HepG2 (cell line): ENCODE measurements at regions not wholly inside any gene's neighbourhood (a gene's known extent, or its start where the extent isn't known, plus 50 kb on each side); places are given as distances from the start of the nearest gene placed in this dataset.

Experiments used
- ATAC-seq: fragments of 200-7000 bp; cut with Tn5 transposase; 3 replicates; pipeline ENCODE4 v1.9.1; 2020; ENCODE audit warnings: mild to moderate bottlenecking, moderate library complexity
- BruUV-seq: library from RNA; stranded (reverse); fragments of 400-500 nt; replicated peaks from 2 replicates; lab custom pipeline; 2021; lab: Mats Ljungman, UMichigan
- CTCF ChIA-PET: fragments of 300-600 bp; formaldehyde crosslinking; extraction: SDS; loops from one replicate; lab custom pipeline; 2021; ENCODE audit warnings: low total read pairs, inconsistent platforms, low intra/inter-chr PET ratio; lab: Yijun Ruan, JAX
- POLR2A ChIA-PET: fragments of 350-600 bp; sonication (Branson Sonifier 250); formaldehyde crosslinking; loops from one replicate; lab custom pipeline; 2020; ENCODE audit warnings: antibody characterized with exemption, inconsistent platforms; lab: Yijun Ruan, JAX
- DNase-seq: peaks from one replicate; pipeline ENCODE4 v3.0.0-alpha.2; 2015; ENCODE audit warnings: low spot score
- FAIRE-seq: peaks from 3 replicates; lab custom pipeline; 2011; peaks lifted over from hg19 to GRCh38; lab: Jason Lieb, UNC
- H2AFZ ChIP-seq: one replicate; pipeline ENCODE4 v1.6.1; 2011; ENCODE audit warnings: low read length, inconsistent platforms
- H3K27ac ChIP-seq: fragments of 300-600 bp; 3 replicates; pipeline ENCODE4 v1.8.0; 2011; ENCODE audit warnings: mixed run types, mild to moderate bottlenecking, mixed read lengths, low read length, inconsistent platforms; ENCODE audit not compliant: insufficient read depth; ENCODE audit errors: extremely low read length
- H3K27me3 ChIP-seq, 2 experiments: fragments of 200-600 bp in 1 of 2; 2 replicates in 1 of 2; 3 replicates in 1 of 2; pipeline versions ENCODE4 v1.6.0 to v1.8.0; 2011; ENCODE audit warnings: low read length in 2 of 2, mild to moderate bottlenecking in 2 of 2, moderate library complexity in 2 of 2, inconsistent platforms in 1 of 2; ENCODE audit not compliant: insufficient read depth in 2 of 2, control insufficient read depth in 1 of 2
- H3K36me3 ChIP-seq, 2 experiments: fragments of 200-600 bp in 1 of 2; replicated peaks in 1 of 2; 2 replicates in 1 of 2; 3 replicates in 1 of 2; pipeline versions ENCODE4 v1.5.1 to v1.8.0; 2011; ENCODE audit warnings: low read length in 2 of 2, inconsistent platforms in 1 of 2; ENCODE audit not compliant: insufficient read depth in 2 of 2, control insufficient read depth in 1 of 2
- H3K4me1 ChIP-seq: 2 replicates; pipeline ENCODE4 v1.5.1; 2012; ENCODE audit warnings: low read length, inconsistent platforms; ENCODE audit not compliant: insufficient read depth
- H3K4me2 ChIP-seq: 2 replicates; pipeline ENCODE4 v1.6.0; 2011; ENCODE audit warnings: low read depth, low read length, inconsistent platforms
- H3K4me3 ChIP-seq, 3 experiments: fragments of 200-600 bp in 1 of 3; sonication (generic), shearing (Covaris generic) in 1 of 3; replicated peaks in 1 of 3; 2 replicates each; pipeline ENCODE4 v1.5.1; 2011 to 2016; ENCODE audit warnings: low read length in 3 of 3, inconsistent platforms in 2 of 3, low read depth in 2 of 3, mild to moderate bottlenecking in 2 of 3, control low read depth in 1 of 3, mixed read lengths in 1 of 3; ENCODE audit not compliant: insufficient read depth in 1 of 3
- H3K79me2 ChIP-seq: one replicate; pipeline ENCODE4 v1.6.1; 2011; ENCODE audit warnings: low read length, inconsistent platforms; ENCODE audit not compliant: insufficient read depth
- H3K9ac ChIP-seq: 2 replicates; pipeline ENCODE4 v1.6.0; 2011; ENCODE audit warnings: mild to moderate bottlenecking, low read depth, low read length, inconsistent platforms; ENCODE audit not compliant: insufficient read depth
- H3K9me3 ChIP-seq: 2 replicates; pipeline ENCODE4 v1.5.1; 2012; ENCODE audit warnings: mild to moderate bottlenecking, low read length
- H4K20me1 ChIP-seq: 2 replicates; pipeline ENCODE4 v1.6.0; 2011; ENCODE audit warnings: inconsistent platforms, mild to moderate bottlenecking, low read length, moderate library complexity; ENCODE audit not compliant: insufficient read depth
- DR1 ChIP-seq: sonication (generic); formaldehyde crosslinking; IDR thresholded peaks from 2 replicates; pipeline ENCODE4 v1.8.0; 2021; ENCODE audit warnings: mild to moderate bottlenecking, missing genetic modification reagents, inconsistent platforms
- KDM5B ChIP-seq: sonication (generic); formaldehyde crosslinking; IDR thresholded peaks from 2 replicates; pipeline ENCODE4 v1.4.0; 2020; ENCODE audit warnings: missing genetic modification reagents, mild to moderate bottlenecking, borderline replicate concordance
- ZBTB14 ChIP-seq: sonication (generic); formaldehyde crosslinking; IDR thresholded peaks from 2 replicates; pipeline ENCODE4 v1.4.0; 2020; ENCODE audit warnings: missing genetic modification reagents
- ZNF574 ChIP-seq: sonication (generic); formaldehyde crosslinking; IDR thresholded peaks from 2 replicates; pipeline ENCODE4 v1.4.0; 2020; ENCODE audit warnings: missing genetic modification reagents
- ZNF589 ChIP-seq: sonication (generic); formaldehyde crosslinking; conservative IDR thresholded peaks from 2 replicates; pipeline ENCODE4 v1.8.0; 2022; ENCODE audit warnings: mild to moderate bottlenecking, moderate library complexity, missing genetic modification reagents
- ZSCAN5A ChIP-seq: sonication (generic); formaldehyde crosslinking; IDR thresholded peaks from 2 replicates; pipeline ENCODE4 v1.8.0; 2022; ENCODE audit warnings: mild to moderate bottlenecking, missing genetic modification reagents, borderline replicate concordance
- WGBS: methylation state at CpG from one replicate; pipeline ENCODE4 v1.1.6; 2017; ENCODE audit warnings: low lambda C conversion rate; 5-methylcytosine and 5-hydroxymethylcytosine counted together
- in situ Hi-C: cut with HindIII; loops from 2 replicates; pipeline ENCODE4 v1.10.0; 2017; ENCODE audit warnings: low pct_unique_long_range_greater_than_20kb; ENCODE audit not compliant: extremely low pct_ligation_motif_present
- intact Hi-C: fragments of 100-400 bp; cut with micrococcal nuclease; formaldehyde crosslinking; loops from one replicate; pipeline ENCODE4 v1.10.0; 2022; ENCODE audit not compliant: unreplicated experiment

GRCh38 chr20:39268981-39269461 is 306.9 kb downstream of the DHX35 start (continued):
- TF ChIP-seq ZSCAN5A (CRISPR knock-in tag) (no peak), ZNF589 (no peak), ZBTB14 (CRISPR knock-in tag) (no peak), ZNF574 (CRISPR knock-in tag) (peak; percentile 42; the same call in 1 of the 2 replicates)

GRCh38 chr20:39268491-39268951 is 306.4 kb downstream of the DHX35 start:
- TF ChIP-seq KDM5B (peak; percentile 33; the same call in 1 of the 2 replicates), DR1 (CRISPR knock-in tag) (no peak)
- no peak overlapping the region for H3K4me3 ChIP-seq
- no TSS peak for BruUV-seq
- no peak for ATAC-seq
- H3K4me1 ChIP-seq = no peaks in the 10 kb centered on the region
- in situ Hi-C loops (no loop called here), intact Hi-C loops (loop anchor here (10.0 kb wide), 2 partner anchors 606 to 1426 kb away; no protein-coding TSS in a partner anchor)
- FAIRE-seq = no peak
- H3K4me2 ChIP-seq = no peak overlapping the region
- H3K27me3 ChIP-seq = peaks cover 0 to 9% of the 10 kb centered on the region in 2 experiments; a peak in 1 of 5 replicates
- POLR2A ChIA-PET = no interaction called here
- H2AFZ ChIP-seq = no peak overlapping the region
- no peaks in the 10 kb centered on the region for H3K36me3 ChIP-seq
- no peaks in the 10 kb centered on the region for H3K79me2 ChIP-seq
- no peak overlapping the region for H3K9ac ChIP-seq
- no peak overlapping the region for H3K27ac ChIP-seq
- H3K9me3 ChIP-seq = no peaks in the 10 kb centered on the region
- no peaks in the 10 kb centered on the region for H4K20me1 ChIP-seq
- 23% methylated on average over 9 of the region's 9 CpGs for WGBS
- CTCF ChIA-PET = interaction anchor here (0.6 to 2.3 kb wide), 5 partner anchors 156 to 1423 kb away, joined by 3 to 9 read pairs (median 4); partner anchors contain the start of gene MAFB
- no peak for DNase-seq
